ENCODE measurements at regions not wholly inside any gene's neighbourhood (a gene's known extent, or its start where the extent isn't known, plus 50 kb on each side); places are given as distances from the start of the nearest gene placed in this dataset.

DNA sequence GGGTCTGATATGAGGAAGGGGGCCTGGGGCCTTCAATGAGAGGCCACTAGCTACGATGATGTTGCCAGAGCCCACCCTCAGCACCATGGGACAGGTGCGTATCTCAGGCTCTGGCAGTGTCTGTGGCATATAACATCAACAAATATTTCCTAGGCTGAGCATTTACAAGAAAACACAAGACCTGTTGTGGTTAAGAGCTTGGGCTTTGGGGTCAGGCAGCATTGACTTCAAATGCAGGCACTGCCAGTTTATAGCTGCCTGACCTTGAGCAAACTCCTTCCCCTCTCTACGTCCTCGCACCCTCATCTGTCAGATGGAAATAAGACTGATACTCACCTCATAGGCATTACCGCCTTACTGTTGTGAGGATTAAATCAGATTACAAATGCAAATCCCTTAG is 156.0 kb downstream of the KATNAL1 start:
- no peak for DNase-seq

DNA sequence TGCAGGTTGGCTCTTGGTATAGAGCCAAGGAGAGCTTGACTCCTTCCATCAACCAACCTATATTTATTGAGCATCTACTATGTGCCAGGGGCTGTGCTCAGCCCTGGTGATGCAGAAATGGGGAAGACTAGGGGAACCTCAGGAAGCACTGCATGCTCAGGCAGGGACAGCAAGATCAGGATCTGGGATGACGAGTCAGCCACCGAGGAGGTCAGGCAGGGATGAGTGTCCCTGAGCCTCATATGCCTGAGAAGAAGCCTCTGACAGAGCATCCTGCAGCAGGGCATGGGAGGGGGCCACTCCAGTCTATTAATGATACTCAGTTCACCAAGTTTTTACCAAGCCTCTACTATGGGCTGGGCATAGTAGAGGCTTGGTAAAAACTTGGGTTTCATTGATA is 158.1 kb downstream of the KATNAL1 start:
- DNase-seq, result no peak

DNA sequence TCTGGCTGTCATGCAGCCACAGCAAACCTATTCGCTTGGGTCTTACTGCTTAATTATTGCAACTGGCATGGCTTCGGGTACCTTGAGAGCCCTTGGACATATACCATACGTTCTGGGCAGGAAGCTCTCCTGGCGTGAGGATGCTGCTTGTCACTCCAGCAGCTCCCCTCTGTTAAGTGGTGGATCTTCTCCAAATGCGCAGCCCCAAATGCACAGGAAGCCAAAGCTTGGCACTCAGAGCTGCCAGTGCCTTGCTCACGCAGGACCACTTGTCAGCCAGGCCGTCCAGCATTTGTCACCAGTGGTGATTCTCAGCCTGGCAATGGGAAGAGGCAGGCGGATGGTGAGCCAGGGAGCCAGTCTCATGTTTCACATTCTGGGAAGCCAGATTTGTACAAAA is 158.6 kb downstream of the KATNAL1 start:
- DNase-seq, result no peak

DNA sequence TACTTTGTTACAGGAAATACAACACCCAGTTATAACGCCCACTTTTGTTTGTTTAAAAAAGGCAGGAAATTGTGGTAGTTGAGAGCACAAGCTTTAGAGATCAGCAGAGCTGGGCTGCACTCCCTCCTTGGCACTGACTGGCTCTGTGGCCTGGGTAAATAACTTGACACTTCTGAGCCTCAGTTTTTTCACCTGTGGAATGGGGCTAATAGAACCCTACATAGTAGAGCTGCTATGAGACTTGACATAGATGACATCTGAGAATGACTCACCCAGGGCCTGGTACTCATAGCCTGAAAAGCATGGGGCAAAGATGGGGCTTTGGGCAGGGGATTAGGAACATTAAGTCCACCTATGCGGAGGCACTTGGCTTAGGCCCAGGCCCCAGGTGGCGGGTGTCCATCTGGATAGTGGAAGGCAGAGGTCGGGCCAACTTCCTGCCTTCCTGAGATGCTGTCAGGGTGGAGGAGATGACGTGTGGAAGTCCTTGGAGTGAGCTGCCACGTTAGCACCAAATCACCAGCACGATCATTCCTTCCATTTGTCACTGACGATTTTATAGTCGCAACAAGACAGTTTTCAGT is 159.1 kb downstream of the KATNAL1 start:
- DNase-seq, result peak; percentile 54

DNA sequence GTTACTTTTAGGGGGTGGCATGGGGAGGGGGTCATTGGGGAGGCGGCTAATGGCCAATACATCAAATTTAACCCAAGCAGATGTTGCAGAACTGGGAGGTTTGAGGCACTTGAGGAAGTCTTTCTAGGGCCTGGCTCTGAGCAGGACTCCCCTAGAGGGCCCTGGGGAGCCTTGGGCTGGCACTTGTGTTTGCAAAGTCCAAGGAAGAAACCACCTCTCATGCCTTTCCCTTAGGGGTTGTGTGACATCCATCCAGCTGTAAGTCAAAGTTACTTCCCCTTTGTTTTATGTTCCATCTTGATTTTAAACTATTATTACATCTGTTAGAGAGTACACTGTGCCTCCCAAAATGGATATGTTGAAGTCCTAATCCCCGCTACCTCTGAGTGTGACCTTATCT is 159.9 kb downstream of the KATNAL1 start:
- DNase-seq, result no peak

DNA sequence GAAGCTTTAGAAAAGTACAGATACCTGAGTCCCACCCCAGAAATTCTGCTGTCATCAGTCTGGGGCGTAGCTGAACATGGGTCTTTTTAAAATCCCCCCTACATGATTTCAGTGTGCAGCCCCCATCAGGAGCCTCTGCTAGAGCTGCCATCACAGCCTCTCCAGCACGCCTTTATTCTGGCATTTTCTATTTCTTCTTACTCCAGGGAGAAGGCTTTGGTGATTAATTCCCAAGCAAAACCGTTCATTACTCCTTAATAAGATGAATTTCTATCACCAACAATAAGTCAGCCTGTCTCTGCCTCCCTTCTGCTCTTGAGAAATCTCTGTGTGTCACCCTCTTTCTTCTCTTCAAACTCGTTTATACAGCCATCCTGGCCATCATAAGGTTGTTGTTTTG is 160.3 kb downstream of the KATNAL1 start:
- DNase-seq, result no peak

DNA sequence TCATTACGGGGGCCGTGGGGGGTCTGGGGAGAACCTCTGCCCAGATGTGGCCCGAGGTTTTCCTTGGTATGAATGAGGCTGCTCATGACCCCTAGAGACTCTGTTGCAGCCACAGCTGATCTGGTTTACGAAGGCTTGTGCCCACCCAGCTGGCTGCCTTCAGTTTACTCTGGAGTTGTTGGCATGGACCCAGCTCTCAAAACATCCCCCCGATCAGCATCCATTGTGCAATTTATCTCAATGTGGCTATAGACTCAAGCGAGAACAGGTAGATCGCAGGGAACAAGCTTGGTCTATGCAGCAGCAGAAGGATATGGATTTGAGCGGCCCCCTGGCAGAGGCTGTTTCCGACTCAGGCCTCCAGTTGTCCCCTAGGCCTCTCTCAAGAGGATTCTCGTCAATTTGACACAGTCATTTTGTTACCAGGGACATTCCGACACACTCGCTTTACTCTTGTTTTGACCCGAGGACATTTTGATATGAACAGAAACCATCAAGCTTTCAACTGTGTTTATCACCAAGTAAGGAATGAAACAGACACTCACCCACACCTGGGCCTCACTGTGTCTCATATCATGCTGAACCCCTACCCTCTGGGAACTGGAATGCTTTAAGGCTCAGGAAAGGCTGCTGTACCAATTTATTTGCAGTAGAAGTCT is 161.5 kb downstream of the KATNAL1 start:
- no peak for DNase-seq

DNA sequence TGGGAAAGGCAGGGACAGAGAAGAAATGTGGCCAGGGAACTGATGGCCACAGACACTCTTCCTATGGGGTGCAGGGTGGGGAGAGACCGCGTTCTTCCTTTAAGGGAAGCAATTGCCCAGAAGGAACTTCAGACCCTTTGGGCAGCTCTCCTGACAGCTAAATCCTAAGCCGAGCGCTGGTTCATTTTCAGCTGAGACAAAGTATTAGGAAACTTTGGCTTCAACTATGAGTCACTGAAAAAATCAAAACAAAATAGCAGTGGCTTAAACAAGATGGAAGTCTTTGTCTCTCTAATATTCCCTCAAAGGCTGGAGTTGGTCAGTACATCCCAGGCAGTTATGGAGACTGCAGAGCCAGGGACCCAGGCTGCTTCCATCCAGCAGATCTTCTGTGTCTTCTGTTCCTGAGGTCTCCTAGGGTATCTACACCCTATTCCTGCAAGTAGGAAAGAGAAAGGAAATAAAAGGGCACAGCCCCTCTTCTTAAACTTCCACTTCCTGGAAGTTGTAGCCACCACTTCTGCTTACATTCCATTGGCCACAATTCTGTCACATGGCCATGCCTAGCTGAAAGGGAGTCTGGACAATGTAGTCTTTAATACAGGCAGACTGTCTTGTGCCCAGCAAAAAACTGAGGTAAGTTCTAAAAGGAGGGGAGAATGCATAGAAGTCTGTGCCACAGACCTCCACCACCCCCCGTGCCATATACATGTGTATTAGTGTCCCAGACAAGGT is 163.5 kb downstream of the KATNAL1 start:
- DNase-seq, result no peak

DNA sequence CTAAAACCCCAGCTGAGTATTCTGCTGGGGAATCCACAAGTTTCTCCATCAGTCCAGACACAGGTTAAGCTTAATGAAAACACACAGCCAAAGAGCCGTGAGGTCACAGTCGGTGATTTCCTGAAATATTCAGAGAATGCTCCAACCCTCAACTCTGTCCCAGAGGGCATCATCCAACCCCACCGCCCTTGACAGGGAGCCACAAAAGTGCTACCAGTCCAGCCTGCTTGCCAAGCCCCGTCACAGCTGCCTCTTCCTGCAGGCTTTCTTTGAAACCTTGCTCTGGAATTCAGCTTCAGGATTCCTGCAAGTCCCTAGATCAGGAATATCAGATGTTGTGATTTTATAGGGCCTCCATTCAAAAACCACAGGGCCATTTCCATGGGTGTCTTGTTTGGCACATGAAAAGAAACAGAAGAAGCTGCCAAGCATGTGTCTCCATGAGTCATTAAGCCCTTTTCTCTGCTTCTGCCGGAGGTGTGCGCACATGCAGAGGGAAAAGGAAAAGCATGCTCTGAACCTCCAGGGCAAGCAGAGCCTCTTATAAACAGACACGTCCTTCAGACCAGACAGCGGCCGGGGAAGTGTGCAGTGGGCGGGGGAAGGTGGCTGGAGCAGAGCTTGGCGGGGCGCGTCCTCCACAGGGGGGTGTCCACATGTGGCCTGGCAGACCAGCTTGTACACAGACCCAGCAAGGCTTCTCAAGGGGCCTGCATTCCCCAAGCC is 164.7 kb downstream of the KATNAL1 start:
- DNase-seq, result no peak

DNA sequence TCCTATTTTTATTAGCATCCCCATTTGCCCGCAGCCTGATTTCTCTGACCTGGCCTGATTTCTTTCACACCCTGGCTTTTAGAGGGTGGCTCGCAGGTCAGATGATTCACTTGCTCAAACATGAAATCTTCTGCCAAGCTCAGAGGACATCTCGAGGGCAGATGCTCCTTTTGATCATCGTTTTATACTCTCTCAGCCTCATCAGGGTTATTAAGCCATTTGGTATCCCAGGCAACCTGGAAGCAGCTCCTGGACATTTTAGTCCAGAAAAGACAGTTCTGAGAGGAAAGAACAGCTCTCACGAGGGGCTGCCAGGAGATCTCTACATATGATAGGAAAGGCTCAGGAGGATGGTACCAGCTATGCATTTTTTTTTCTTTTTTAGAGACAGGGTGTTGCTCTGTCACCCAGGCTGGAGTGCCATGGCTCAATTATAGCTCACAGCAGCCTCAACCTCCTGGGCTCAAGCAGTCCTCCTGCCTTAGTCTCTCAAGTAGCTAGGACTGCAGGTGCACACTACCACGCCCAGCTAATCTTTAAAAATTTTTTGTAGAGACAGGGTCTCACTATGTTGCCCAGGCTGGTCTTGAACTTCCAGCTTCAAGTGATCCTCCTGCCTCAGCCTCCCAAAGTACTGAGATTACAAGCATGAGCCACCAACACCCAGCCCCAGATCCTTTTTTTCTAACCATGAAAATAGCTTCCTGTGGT is 165.4 kb downstream of the KATNAL1 start:
- no peak for DNase-seq

DNA sequence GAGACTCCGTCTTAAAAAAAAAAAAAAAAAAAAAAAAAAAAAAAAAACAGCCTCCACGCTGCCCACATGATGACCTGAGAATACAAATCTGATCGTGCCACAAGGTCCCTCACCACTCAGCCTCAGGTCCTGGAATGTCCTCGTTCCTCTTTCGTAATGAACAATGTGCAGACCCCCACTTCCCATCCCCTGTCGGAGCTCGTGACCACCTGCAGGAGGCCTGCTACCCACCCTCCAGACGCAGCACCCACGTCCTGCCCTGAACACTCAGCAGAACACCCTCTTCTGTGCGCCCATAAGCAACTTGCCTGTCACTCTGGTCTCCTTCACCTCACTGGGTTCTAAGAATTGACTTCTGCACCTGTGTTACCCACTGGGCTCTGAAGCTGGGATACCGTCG is 166.4 kb downstream of the KATNAL1 start:
- no peak for DNase-seq

DNA sequence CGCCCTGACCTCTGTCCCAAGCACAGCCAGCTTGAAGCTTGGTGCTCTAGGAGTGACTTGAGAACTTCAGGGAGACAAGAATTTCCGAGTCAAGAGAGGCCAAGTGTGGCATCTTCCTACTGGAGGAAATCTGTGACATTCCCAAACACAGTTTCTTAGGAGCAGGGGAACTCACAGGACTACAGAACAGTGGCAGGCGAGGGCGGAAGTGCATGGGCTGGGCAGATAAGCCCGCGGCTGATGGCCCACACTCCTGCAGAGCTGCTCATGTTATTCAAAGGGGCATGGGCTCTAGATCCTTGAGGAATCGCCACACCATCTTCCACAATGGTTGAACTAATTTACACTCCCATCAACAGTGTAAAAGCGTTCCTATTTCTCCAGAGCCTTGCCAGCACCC is 168.8 kb downstream of the KATNAL1 start:
- DNase-seq, result no peak

DNA sequence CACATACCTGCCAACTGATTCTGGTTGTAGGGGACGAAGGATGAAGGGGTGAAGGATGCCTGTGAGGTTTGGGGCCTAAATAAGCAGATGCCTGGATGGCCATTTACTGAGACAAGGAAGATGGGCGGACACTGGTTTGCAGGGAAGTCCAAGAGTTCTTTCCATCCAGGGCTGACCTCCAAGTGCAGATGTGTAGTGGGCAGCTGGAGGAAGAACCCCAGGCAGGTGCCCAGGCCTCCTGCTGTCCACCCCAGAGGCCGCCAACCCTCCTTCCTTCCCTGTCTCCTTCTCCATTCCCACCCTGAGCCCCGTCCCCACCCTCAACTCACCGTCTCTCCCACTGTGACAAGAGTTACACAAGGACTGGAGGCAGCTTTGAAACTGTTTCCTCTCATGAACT is 171.5 kb downstream of the KATNAL1 start:
- DNase-seq, result no peak

DNA sequence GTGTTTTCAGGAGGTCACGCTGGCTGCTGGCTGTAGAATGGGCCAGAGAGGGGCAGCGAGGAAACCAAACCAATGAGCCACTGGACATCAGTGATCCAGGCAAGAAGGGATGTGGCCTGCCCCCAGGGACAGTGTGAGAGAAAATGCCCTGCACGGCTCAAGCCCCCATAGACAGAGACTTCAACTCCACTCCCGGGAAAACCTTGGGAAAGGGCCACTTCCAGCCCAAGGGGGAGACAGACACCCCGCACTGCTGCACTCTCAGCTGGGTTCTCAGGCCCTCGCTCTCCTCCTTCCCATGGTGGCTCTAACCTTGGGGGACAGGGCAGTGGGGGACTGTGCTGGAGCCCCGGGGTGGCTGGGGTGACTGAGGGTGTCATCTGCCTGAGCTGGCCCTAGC is 172.0 kb downstream of the KATNAL1 start:
- no peak for DNase-seq

DNA sequence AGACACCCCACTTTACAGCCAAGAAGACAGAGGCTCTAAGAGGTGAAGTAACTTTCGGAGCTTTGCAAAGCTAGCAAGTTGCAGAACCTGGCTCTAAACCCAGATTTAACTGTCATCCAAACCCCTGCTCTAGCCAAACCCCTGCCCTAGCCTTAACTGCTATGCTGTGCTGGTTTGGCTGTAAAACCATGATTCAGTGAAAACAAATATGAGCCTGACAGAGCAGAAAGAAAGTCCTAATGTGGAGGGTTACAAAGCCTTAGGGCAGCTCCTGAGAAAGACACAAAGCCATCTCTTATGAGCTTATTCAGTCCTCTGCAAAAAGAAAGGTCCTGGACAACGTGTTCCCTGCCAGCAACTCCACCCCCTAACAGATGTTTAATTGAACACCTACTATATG is 172.8 kb downstream of the KATNAL1 start:
- DNase-seq, result no peak

DNA sequence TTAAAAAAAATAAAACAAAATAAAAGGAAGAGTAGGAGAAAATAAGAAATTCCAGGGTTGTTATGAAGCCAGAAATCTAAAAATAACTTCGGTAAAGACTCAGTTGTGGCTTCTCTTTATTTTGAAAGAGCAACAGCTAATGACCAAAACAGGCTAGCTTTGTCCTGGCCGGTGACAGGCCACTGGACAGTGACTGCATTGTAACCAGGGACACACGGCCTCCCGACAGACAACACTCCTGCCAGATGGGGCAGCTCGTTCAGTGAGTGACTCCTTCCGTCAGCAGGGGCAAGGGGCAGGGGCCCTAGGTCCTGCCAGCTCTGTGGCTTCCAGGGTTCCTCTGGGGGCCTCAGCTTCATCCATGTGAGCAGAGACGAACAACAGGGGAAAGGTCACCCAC is 173.4 kb downstream of the KATNAL1 start:
- DNase-seq, result no peak

DNA sequence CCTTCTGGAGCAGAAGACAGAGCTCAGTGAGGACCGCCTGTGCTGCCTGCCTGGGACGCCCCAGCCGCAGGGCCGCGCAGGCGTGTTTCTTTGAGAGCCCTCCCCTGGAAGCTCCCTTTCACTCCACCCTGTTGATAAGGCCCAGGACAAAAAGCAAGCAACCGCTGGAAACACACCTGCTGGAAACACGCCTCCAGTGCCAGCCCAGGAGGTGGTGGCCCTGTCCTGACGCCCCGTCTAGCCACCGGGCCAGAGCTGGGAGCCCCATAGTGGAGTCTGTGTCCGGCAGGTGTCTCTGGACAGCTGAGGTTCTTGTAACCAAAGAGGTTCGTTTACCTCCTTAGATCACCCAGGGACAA is 173.8 kb downstream of the KATNAL1 start:
- no peak for DNase-seq

DNA sequence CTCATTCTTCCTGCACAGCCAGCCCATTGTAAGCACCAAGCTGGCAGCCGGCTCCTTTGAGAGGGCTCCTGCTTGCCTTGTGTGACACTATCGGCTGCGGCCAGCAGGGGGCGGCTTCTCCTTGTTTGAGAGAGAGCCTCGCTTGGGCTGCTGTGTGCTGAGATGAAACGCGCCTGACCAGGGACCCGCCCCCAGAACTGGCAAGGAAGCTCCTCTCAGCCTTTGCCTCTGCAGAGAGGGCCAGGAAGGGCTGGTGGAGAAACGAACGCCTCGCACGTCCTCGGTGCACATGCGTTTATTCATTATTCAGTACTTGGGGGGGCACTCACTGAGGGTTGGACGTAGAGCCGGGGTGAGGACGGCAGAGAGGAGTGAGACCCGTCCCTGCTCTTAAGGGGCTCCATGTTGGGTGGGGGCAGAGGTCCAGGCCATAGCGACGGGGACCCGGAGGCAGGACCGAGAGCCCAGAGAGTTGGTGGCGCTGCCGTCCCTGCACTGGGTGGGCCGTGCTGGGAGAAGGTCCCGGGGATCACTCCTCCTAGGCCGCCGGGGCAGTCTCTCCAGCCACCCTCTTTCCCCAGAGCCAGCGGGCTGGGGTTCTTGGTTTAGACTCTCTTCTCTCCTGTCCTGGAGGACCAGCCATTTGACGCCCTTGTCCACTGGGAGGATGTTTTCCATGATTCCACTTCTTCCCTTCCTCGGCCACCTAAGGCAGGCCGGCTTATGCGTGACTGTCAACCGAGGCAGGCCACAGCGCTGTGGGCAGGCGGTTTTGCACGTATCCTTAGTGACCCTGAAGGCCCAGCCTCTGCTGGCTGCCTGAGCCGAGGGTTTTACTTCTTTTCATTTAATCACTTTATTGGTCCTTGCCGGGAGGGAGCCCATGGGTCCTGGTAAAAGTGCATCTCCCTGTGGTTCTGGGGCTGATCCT is 174.5 kb downstream of the KATNAL1 start:
- DNase-seq, result peak; percentile 88

DNA sequence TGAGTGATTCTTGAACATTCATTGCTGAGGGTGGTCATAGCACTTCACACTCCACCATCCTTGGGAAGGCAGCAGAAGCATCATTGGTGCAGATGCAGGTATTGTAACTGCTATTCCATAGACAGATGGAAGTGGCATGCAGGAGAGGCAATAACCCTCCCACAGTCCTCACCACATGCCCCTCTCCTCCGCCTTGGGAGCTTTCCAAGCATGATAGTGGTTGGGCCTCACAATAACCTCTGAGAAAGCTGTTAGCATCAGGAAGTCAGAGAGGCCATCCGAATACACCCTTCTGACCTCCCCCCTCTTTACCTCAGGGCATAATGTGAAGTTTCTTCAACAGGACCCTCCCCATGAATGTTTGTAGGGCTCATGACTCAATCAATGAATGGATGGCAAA is 177.9 kb downstream of the KATNAL1 start:
- no peak for DNase-seq

DNA sequence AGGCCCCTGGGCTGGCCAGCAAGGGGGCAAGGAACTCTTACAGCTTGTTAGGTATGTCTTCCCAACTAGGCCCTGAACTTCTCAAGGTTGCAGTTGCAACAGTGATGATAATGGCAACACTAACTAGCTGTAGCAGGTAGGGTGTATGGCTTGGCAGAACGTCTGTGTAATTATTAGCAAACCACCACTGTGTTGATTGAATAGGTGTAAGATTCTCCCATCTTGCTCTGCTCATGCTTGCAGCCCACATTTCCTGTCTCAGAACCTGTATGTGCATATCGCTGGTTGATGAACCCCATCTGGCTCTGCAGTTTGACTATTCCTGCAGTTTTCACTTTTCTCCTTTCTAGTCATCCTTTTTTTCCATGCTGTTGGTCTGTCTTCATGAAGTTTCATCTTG is 178.8 kb downstream of the KATNAL1 start:
- no peak for DNase-seq

DNA sequence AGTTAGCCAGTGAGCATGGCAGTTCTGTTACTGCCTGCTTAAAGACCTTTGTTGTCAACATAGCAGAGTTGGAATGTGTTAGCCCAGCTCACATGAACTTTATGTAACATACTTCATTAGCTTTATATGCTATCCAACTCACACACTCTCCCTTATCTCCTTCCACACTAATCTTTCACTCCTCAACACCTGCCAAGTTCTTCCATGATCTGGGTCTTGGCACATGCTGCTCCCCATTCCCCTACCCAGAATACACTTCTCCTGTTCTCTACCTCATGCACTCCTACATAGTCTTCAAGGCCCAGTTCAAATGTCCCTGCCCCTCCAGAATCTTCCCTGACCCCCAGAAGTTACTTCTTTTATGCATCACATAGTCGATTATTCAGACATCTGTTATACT is 179.3 kb downstream of the KATNAL1 start:
- DNase-seq, result no peak

DNA sequence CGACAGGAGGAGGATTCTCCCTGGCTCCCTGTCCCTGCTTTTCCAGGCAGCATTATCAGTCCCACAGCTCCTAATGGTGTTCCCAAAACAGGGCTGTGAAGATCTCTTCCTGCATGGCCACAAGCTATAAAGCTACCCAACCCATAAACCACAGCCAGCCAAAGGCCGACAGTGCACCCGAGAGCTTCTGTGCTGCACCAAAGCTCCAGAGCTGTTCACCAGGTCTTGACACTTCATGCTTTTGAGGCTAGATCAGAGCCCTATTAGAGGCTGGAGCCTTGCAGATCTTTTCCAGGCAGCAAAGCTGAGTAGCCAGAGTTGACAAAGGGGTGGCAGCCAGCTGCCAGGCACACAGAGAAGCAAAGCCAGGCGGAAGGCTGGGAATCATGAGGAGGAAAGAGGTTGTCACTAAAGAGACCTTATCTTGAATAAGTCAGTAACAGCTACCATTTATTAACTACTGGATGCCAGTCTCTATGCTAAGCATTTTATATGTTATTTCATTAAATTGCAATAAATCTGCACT is 180.4 kb downstream of the KATNAL1 start:
- DNase-seq, result no peak
